IMR-90 (cell line): ENCODE measurements at regions not wholly inside any gene's neighbourhood (a gene's known extent, or its start where the extent isn't known, plus 50 kb on each side); places are given as distances from the start of the nearest gene placed in this dataset.

ENCODE experiments used
- ATAC-seq: fragments of 200-7000 bp; cut with Tn5 transposase; 2 replicates; pipeline ENCODE4 v1.9.1; 2020; ENCODE audit warnings: low read depth, mild to moderate bottlenecking, moderate library complexity
- BruUV-seq: library from RNA; stranded (reverse); fragments of 400-500 nt; replicated peaks from 2 replicates; lab custom pipeline; 2021; lab: Mats Ljungman, UMichigan
- CTCF ChIA-PET: fragments of 300-600 bp; formaldehyde crosslinking; extraction: SDS; loops from one replicate; lab custom pipeline; 2021; ENCODE audit warnings: antibody characterized with exemption; lab: Yijun Ruan, JAX
- POLR2A ChIA-PET: fragments of 300-600 bp; sonication (Branson Sonifier 250); formaldehyde crosslinking; loops from one replicate; lab custom pipeline; 2022; ENCODE audit warnings: antibody characterized with exemption; ENCODE audit not compliant: unreplicated experiment; lab: Charles Lee
- DNase-seq: peaks from one replicate; pipeline ENCODE4 v3.0.0; 2013
- H2AFZ ChIP-seq: replicated peaks from 2 replicates; pipeline ENCODE3; 2013; ENCODE audit warnings: low read length, mild to moderate bottlenecking; ENCODE audit not compliant: poor library complexity
- H2AK5ac ChIP-seq: 2 replicates; pipeline ENCODE4 v1.6.1; 2013; ENCODE audit warnings: low read depth, low read length, inconsistent platforms
- H2AK9ac ChIP-seq: replicated peaks from 2 replicates; pipeline ENCODE3; 2013; ENCODE audit warnings: mild to moderate bottlenecking, low read depth, low read length, moderate library complexity; ENCODE audit not compliant: poor library complexity
- H2BK120ac ChIP-seq: 2 replicates; pipeline ENCODE4 v1.6.1; 2013; ENCODE audit warnings: low read depth, low read length, inconsistent platforms
- H2BK15ac ChIP-seq: 3 replicates; pipeline ENCODE4 v1.6.1; 2013; ENCODE audit warnings: low read depth, low read length, inconsistent platforms
- H2BK20ac ChIP-seq: 2 replicates; pipeline ENCODE4 v1.6.1; 2013; ENCODE audit warnings: low read depth, mild to moderate bottlenecking, inconsistent platforms, low read length, moderate library complexity
- H2BK5ac ChIP-seq: 2 replicates; pipeline ENCODE4 v1.6.1; 2013; ENCODE audit warnings: mild to moderate bottlenecking, low read depth, low read length, inconsistent platforms; ENCODE audit not compliant: poor library complexity, severe bottlenecking
- H3K14ac ChIP-seq: replicated peaks from 2 replicates; pipeline ENCODE4 v1.6.1; 2013; ENCODE audit warnings: low read depth, low read length, inconsistent platforms
- H3K18ac ChIP-seq: 2 replicates; pipeline ENCODE4 v1.6.1; 2013; ENCODE audit warnings: low read depth, low read length, control low read depth
- H3K23ac ChIP-seq: 2 replicates; pipeline ENCODE4 v1.6.1; 2013; ENCODE audit warnings: low read depth, low read length, inconsistent platforms
- H3K27ac ChIP-seq: 2 replicates; pipeline ENCODE4 v1.5.1; 2013; ENCODE audit warnings: mild to moderate bottlenecking, control low read depth, low read length; ENCODE audit not compliant: insufficient read depth
- H3K27me3 ChIP-seq: 2 replicates; pipeline ENCODE4 v1.6.1; 2013; ENCODE audit warnings: low read length; ENCODE audit not compliant: control insufficient read depth, insufficient read depth
- H3K36me3 ChIP-seq: 2 replicates; pipeline ENCODE4 v1.6.1; 2013; ENCODE audit warnings: low read length, mixed read lengths; ENCODE audit not compliant: control insufficient read depth, insufficient read depth
- H3K4ac ChIP-seq: 2 replicates; pipeline ENCODE4 v1.6.1; 2013; ENCODE audit warnings: low read depth, low read length, inconsistent platforms
- H3K4me1 ChIP-seq: 2 replicates; pipeline ENCODE4 v1.6.1; 2013; ENCODE audit warnings: low read length, mixed read lengths; ENCODE audit not compliant: control insufficient read depth, insufficient read depth
- H3K4me2 ChIP-seq: 2 replicates; pipeline ENCODE4 v1.6.1; 2013; ENCODE audit warnings: low read depth, mild to moderate bottlenecking, control low read depth, low read length, moderate library complexity
- H3K4me3 ChIP-seq: 2 replicates; pipeline ENCODE4 v1.5.1; 2013; ENCODE audit warnings: low read depth, mild to moderate bottlenecking, control low read depth, low read length, moderate library complexity; ENCODE audit not compliant: insufficient read depth
- H3K56ac ChIP-seq: 2 replicates; pipeline ENCODE4 v1.6.1; 2013; ENCODE audit warnings: low read length, inconsistent platforms; ENCODE audit not compliant: insufficient read depth; ENCODE audit errors: extremely low read depth
- H3K79me1 ChIP-seq, 2 experiments: 2 replicates each; pipeline ENCODE4 v1.6.1; 2013; ENCODE audit warnings: low read length in 2 of 2, inconsistent platforms in 1 of 2, low read depth in 1 of 2
- H3K9ac ChIP-seq: 2 replicates; pipeline ENCODE4 v1.6.1; 2013; ENCODE audit warnings: low read depth, low read length, control low read depth
- H3K9me1 ChIP-seq: 2 replicates; pipeline ENCODE4 v1.6.1; 2013; ENCODE audit warnings: low read length, inconsistent platforms; ENCODE audit not compliant: insufficient read depth
- H3K9me3 ChIP-seq: 2 replicates; pipeline ENCODE4 v1.6.1; 2013; ENCODE audit warnings: low read length; ENCODE audit not compliant: control insufficient read depth, insufficient read depth
- H4K20me1 ChIP-seq: 2 replicates; pipeline ENCODE4 v1.6.1; 2013; ENCODE audit warnings: low read length, inconsistent platforms; ENCODE audit not compliant: insufficient read depth
- H4K5ac ChIP-seq: 2 replicates; pipeline ENCODE4 v1.6.1; 2013; ENCODE audit warnings: mild to moderate bottlenecking, low read depth, low read length, control low read depth
- H4K8ac ChIP-seq, 2 experiments: 2 replicates each; pipeline ENCODE4 v1.6.1; 2013; ENCODE audit warnings: low read depth in 2 of 2, low read length in 2 of 2, control low read depth in 1 of 2, inconsistent platforms in 1 of 2
- H4K91ac ChIP-seq: 2 replicates; pipeline ENCODE4 v1.6.1; 2013; ENCODE audit warnings: low read depth, low read length, inconsistent platforms; ENCODE audit not compliant: insufficient read depth
- FOS ChIP-seq: fragments of 150-350 bp; IDR thresholded peaks from 2 replicates; pipeline ENCODE4 v1.6.1; 2016; ENCODE audit warnings: low read depth, low read length
- MAFK ChIP-seq: IDR thresholded peaks from 2 replicates; pipeline ENCODE4 v1.6.1; 2012; ENCODE audit warnings: low read depth, low read length, improper control_type of control experiment
- MXI1 ChIP-seq: IDR thresholded peaks from 2 replicates; pipeline ENCODE4 v1.6.1; 2012; ENCODE audit warnings: low read depth, mild to moderate bottlenecking, low read length, moderate library complexity, borderline replicate concordance
- RFX5 ChIP-seq: IDR thresholded peaks from 2 replicates; pipeline ENCODE4 v1.8.0; 2012; ENCODE audit warnings: low read depth, mild to moderate bottlenecking, low read length, moderate library complexity
- WGBS, 2 experiments: methylation state at CpG; one replicate each; pipeline versions ENCODE4 v1.1.5 to v1.1.7; 2013; ENCODE audit warnings: missing lambda C conversion rate in 2 of 2; ENCODE audit not compliant: insufficient read length in 1 of 2; ENCODE audit errors: extremely low coverage in 2 of 2; 5-methylcytosine and 5-hydroxymethylcytosine counted together
- dilution Hi-C: fragments of 300-500 bp; cut with HindIII; formaldehyde crosslinking; loops from one replicate; pipeline ENCODE4 v1.14.3; 2018; ENCODE audit warnings: low sequenced_read_pairs; ENCODE audit not compliant: unreplicated experiment
- in situ Hi-C: fragments of 300-500 bp; cut with MboI; formaldehyde crosslinking; loops from 3 replicates; pipeline ENCODE4 v1.14.3; 2019; ENCODE audit warnings: low sequenced_read_pairs, inconsistent platforms, mixed read lengths
- intact Hi-C: fragments of 100-400 bp; cut with micrococcal nuclease; formaldehyde crosslinking; loops from 2 replicates; pipeline ENCODE4 v1.10.0; 2022
- TF ChIP-seq, protein P1 (sequence below): fragments of 150-350 bp; IDR thresholded peaks from 2 replicates; pipeline ENCODE4 v1.6.1; 2016; ENCODE audit warnings: low read depth, mild to moderate bottlenecking, low read length, moderate library complexity, borderline replicate concordance

DNA sequence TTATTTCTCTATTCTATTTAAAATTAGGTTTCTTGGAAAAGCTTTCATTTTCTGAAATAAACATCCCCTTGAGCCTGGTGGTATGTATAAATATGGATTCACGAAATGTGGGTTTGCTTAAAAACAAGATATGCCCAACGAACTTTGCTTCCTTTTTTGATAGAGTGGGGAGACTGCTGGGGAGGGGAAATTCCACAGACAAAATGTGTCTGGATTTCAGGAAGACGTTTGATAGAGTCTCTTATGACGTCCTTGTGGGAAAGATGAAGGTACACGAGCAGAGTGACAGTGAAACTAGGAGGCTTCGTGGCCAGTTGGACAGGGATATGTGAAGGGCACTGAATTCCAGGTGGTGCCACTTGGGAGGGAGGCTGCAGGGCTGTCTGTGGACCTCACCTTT lies 84.5 kb upstream of the RPS23 start:
- Histone ChIP-seq H2BK20ac (no peak overlapping the region), H3K36me3 (no peaks in the 10 kb centered on the region), H4K8ac (no peak overlapping the region), H2BK5ac (no peak overlapping the region), H3K9me3 (no peaks in the 10 kb centered on the region), H3K23ac (no peak overlapping the region), H3K9ac (no peak overlapping the region), H3K56ac (no peak overlapping the region), H2AK9ac (no peak overlapping the region), H3K9me1 (peaks cover under 1% of the 10 kb centered on the region), H3K4me2 (no peak overlapping the region), H3K18ac (no peak overlapping the region), H3K4ac (no peak overlapping the region; the same call in 1 of the 2 replicates), H2BK15ac (no peak overlapping the region), H3K4me3 (no peak overlapping the region), H2AK5ac (no peak overlapping the region), H3K4me1 (peaks cover 4% of the 10 kb centered on the region), H4K91ac (no peak overlapping the region), H3K27me3 (no peaks in the 10 kb centered on the region), H3K14ac (no peak overlapping the region), H2AFZ (no peak overlapping the region), H4K5ac (no peak overlapping the region), H3K27ac (no peak overlapping the region), H4K20me1 (no peaks in the 10 kb centered on the region), H2BK120ac (no peak overlapping the region), H3K79me1 (no peaks in the 10 kb centered on the region)
- 63% methylated on average over 3 of the region's 6 CpGs; no CpG with 5 or more reads in 1 of the 2 experiments for WGBS, 2 experiments
- DNase-seq (no peak), ATAC-seq (no peak)
- no TSS peak for BruUV-seq
- TF ChIP-seq FOS (no peak), RFX5 (no peak), MXI1 (no peak), MAFK (no peak)
- TF ChIP-seq, protein P1, sequence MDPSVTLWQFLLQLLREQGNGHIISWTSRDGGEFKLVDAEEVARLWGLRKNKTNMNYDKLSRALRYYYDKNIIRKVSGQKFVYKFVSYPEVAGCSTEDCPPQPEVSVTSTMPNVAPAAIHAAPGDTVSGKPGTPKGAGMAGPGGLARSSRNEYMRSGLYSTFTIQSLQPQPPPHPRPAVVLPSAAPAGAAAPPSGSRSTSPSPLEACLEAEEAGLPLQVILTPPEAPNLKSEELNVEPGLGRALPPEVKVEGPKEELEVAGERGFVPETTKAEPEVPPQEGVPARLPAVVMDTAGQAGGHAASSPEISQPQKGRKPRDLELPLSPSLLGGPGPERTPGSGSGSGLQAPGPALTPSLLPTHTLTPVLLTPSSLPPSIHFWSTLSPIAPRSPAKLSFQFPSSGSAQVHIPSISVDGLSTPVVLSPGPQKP = no peak
- intact Hi-C loops (no loop called here), dilution Hi-C loops (no loop called here), in situ Hi-C loops (loop anchor here (10.0 to 25.0 kb wide), 3 partner anchors 282 to 700 kb away; no protein-coding TSS in a partner anchor)
- ChIA-PET CTCF (interaction anchor here (1.5 kb wide), 1 partner anchor 279 kb away, joined by 4 read pairs; no protein-coding TSS in a partner anchor), POLR2A (no interaction called here)
